Stimulated activated naive CD8-positive, alpha-beta T cell treated with anti-CD3 and anti-CD28 coated beads, Interleukin-15, amount 100 ng/mL, for 72 hours (primary cell): ENCODE measurements at regions not wholly inside any gene's neighbourhood (a gene's known extent, or its start where the extent isn't known, plus 50 kb on each side); places are given as distances from the start of the nearest gene placed in this dataset.

ENCODE experiments used
- ATAC-seq: fragments of 150-1000 bp; cut with Tn5 transposase; 2 replicates; pipeline ENCODE4 v1.10.0; 2021; ENCODE audit warnings: mild to moderate bottlenecking, moderate library complexity
- DNase-seq, 2 donors: peaks; one replicate each; pipeline ENCODE4 v3.0.0; 2021 to 2022
- H3K27ac Mint-ChIP-seq, 2 donors: one replicate each; pipeline ENCODE4 v1.8.0; 2022; ENCODE audit warnings: mild to moderate bottlenecking in 2 of 2, mixed read lengths in 2 of 2, moderate library complexity in 2 of 2
- H3K27me3 Mint-ChIP-seq: one replicate; pipeline ENCODE4 v1.8.0; 2022; ENCODE audit warnings: mixed read lengths
- H3K4me1 Mint-ChIP-seq: one replicate; pipeline ENCODE4 v1.8.0; 2022; ENCODE audit warnings: mild to moderate bottlenecking, mixed read lengths
- H3K4me3 Mint-ChIP-seq, 2 donors: one replicate each; pipeline ENCODE4 v1.8.0; 2022; ENCODE audit warnings: mild to moderate bottlenecking in 2 of 2, mixed read lengths in 2 of 2, moderate library complexity in 1 of 2
- H3K9me3 Mint-ChIP-seq, 2 donors: one replicate each; pipeline ENCODE4 v1.8.0; 2022; ENCODE audit warnings: mixed read lengths in 2 of 2

- H3K4me3 Mint-ChIP-seq, result no peak overlapping the region
- H3K4me1 Mint-ChIP-seq, result no peaks in the 10 kb centered on the region
- peaks cover 0 to 24% of the 10 kb centered on the region in 2 donors for H3K9me3 Mint-ChIP-seq
- H3K27me3 Mint-ChIP-seq, result peaks cover 14% of the 10 kb centered on the region
- DNase-seq (no peak), ATAC-seq (no peak)
- no peak overlapping the region for H3K27ac Mint-ChIP-seq
Measured at GRCh38 chr18:77996737-77997136, 747.1 kb downstream of the GALR1 start.

DNA sequence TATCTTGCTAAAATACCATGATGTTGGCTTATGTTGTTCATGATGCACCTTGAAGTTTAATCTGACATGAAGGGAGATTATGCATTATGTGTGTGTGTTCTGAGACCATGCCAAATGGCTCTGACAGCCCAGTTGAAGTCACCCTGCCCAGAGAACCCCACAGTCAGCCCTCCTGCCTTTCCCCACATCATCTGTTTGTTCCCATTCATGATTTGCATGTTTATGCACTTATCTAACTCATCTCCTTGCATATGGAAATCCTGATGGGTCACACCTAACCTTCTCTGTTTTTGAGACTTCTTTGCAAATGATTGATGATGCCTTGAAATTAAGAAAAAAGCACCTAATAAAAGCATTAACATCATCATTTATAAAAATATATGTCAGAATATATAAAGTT lies 752.2 kb downstream of the GALR1 start:
- Mint-ChIP-seq H3K4me1 (no peaks in the 10 kb centered on the region), H3K27ac (no peak overlapping the region), H3K27me3 (peaks cover 30% of the 10 kb centered on the region), H3K9me3 (peaks cover 0 to 10% of the 10 kb centered on the region in 2 donors), H3K4me3 (no peak overlapping the region)
- DNase-seq (no peak), ATAC-seq (no peak)

DNA sequence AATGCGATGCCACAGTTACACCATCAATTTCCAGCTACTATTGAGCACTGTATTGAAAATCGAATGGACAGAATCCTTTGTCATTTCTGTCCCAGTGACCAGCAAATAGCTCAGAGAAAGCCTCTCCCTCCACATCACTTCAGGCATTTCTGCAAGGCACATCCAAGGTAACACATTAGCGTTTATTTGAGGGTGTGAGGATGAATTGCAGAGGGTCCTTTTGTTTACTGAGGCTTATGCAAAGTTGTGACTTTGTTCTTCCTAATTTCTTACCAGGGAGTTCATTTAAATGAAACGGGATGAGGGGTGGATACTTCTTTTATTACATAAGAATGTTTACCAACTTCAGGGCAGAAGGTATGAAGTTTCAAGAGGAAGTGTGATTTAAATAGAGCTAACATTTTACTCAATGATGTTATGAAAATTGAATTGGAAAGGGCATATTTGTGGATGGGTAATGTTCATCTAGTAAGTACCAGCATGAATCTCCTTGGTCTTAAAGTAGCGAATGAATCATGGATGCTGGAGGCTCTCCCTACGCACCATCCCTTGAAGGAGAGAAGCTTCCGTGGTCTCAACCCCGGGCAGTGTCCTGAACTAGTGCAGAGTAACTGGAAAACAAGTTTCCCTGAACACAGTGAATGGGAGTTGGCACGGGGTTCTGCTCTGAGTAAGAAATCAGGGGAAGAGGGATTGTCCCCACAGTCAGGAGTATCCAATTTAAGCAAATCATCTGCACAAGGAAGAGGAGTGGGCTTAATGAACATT lies 756.5 kb downstream of the GALR1 start:
- H3K4me1 Mint-ChIP-seq, result no peaks in the 10 kb centered on the region
- no peak overlapping the region for H3K27ac Mint-ChIP-seq
- H3K4me3 Mint-ChIP-seq, result no peak overlapping the region
- DNase-seq (no peak), ATAC-seq (no peak)
- peaks cover 27% of the 10 kb centered on the region for H3K27me3 Mint-ChIP-seq
- peaks cover 9 to 21% of the 10 kb centered on the region in 2 donors for H3K9me3 Mint-ChIP-seq

DNA sequence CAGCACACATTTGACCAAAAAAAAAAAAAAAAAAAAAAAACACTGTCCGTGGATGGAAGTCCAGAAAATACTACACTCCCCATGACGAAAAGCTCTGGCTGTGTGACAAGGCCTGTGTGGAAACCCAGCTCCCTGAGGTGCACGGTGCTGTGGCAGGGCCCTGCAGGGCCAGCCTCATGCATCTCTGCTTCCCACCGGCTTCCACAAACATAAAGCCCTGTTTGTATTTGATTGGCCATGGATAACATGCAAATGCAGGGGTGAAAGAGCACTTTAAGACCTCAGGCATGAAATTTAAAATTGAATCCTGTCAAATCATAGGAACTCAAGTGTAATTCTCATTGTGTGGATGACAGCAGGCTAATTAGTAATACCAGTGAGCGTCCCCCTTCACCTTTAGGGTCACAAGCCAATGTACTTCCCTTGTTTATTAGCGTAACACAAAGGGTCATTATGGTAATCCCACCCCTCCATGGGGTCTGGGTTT lies 757.2 kb downstream of the GALR1 start:
- Mint-ChIP-seq H3K27me3 (peaks cover 27% of the 10 kb centered on the region), H3K27ac (no peak overlapping the region), H3K4me1 (no peaks in the 10 kb centered on the region), H3K4me3 (no peak overlapping the region), H3K9me3 (peaks cover 9 to 15% of the 10 kb centered on the region in 2 donors)
- no peak for DNase-seq
- ATAC-seq, result no peak

DNA sequence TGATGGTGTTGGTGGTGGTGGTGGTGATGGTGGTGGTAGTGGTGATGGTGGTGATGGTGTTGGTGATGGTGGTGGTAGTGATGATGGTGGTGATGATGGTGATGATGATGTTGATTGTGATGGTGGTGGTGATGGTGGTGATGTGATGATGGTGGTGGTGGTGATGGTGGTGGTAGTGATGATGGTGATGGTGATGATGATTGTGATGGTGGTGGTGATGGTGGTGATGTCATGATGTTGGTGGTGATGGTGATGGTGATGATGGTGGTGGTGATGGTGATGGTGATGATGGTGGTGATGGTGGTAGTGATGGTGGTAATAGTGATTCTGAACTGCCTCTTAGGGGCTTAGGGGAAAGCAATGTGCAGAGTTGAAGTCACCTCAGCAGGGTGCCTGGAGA lies 760.7 kb downstream of the GALR1 start:
- ATAC-seq, result no peak
- peaks cover 13 to 14% of the 10 kb centered on the region in 2 donors for H3K9me3 Mint-ChIP-seq
- no peaks in the 10 kb centered on the region for H3K4me1 Mint-ChIP-seq
- no peak overlapping the region for H3K27ac Mint-ChIP-seq
- H3K4me3 Mint-ChIP-seq, result no peak overlapping the region
- H3K27me3 Mint-ChIP-seq, result peaks cover 17% of the 10 kb centered on the region
- no peak for DNase-seq

GRCh38 chr18:78017869-78018268 lies 768.2 kb downstream of the GALR1 start:
- no peak overlapping the region for H3K4me3 Mint-ChIP-seq
- peaks cover 7% of the 10 kb centered on the region for H3K27me3 Mint-ChIP-seq

DNA sequence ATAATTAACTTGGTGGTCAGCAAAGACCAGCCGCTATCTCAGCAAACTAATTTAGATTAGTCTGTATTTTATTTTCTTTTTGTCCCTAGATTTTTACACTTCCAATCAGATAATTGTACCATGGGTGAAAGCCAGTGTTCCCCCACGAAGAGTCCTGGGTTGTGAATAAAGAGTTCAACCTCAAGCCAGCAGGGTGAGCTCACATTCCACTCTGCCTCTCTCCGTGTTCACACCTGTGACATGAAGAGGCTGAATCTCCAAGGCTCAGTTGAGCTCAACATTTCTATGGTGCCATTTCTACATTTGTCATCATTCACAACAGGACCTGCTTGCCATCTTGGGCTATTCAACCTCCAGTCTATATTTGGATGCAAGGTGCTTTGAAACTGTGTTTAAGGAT lies 771.5 kb downstream of the GALR1 start:
- H3K9me3 Mint-ChIP-seq, result no peaks in the 10 kb centered on the region
- DNase-seq, result no peak
- no peaks in the 10 kb centered on the region for H3K4me1 Mint-ChIP-seq
- no peak overlapping the region for H3K27ac Mint-ChIP-seq
- H3K4me3 Mint-ChIP-seq, result no peak overlapping the region
- peaks cover 7% of the 10 kb centered on the region for H3K27me3 Mint-ChIP-seq
- no peak for ATAC-seq

More at GRCh38 chr18:78017869-78018268, 768.2 kb downstream of the GALR1 start:
- H3K4me1 Mint-ChIP-seq, result no peaks in the 10 kb centered on the region
- DNase-seq (no peak), ATAC-seq (no peak)
- H3K27ac Mint-ChIP-seq, result no peak overlapping the region
- peaks cover 0 to 4% of the 10 kb centered on the region in 2 donors for H3K9me3 Mint-ChIP-seq

GRCh38 chr18:78031589-78031988 lies 781.9 kb downstream of the GALR1 start:
- Mint-ChIP-seq H3K27me3 (peaks cover 7% of the 10 kb centered on the region), H3K27ac (peak overlapping the region in 1 of 2 donors; percentile 58), H3K4me3 (no peak overlapping the region), H3K9me3 (peaks cover 0 to 12% of the 10 kb centered on the region in 2 donors), H3K4me1 (no peaks in the 10 kb centered on the region)
- DNase-seq (no peak), ATAC-seq (no peak)

DNA sequence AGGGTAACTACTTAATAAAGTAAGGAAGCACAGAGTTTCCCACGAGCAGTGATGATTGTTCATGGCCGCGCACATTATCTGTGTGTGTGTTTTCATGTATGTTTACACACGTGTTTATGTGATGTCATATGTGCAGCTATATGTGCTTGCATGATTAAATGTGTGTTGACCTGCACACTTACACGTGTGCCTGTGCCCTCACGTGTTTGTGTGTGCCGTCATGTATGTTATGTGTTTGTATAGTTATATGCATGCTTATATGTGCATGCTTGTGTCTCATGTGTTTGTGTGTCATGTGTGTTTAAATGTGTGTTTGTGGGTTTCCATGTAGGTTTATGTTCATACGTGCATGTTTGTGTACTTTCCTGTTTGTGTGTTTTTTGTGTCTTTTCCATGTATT lies 782.3 kb downstream of the GALR1 start:
- H3K27me3 Mint-ChIP-seq, result peaks cover 7% of the 10 kb centered on the region
- H3K9me3 Mint-ChIP-seq, result peaks cover 0 to 12% of the 10 kb centered on the region in 2 donors
- no peak overlapping the region for H3K4me3 Mint-ChIP-seq
- H3K27ac Mint-ChIP-seq, result peak overlapping the region in 1 of 2 donors; percentile 58
- ATAC-seq (no peak), DNase-seq (no peak)
- no peaks in the 10 kb centered on the region for H3K4me1 Mint-ChIP-seq

DNA sequence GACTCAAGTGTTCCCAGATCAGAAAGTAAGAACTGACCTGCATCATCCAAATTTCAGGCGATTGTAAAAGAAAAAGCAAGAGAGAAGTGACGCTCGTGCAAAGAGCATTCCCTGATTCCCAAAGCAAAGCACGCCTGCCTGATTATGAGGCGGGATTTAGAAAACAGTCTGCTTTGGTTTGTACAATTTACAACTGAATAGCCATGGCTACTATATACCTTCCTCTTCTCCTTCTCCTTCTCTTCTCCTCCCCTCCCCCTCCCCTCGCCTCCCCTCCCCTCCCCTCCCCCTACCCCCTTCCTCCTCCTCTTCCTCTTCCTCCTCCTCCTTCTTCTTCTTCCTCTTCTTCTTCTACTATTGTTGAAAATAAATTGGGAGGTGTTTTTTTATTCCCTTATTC lies 782.9 kb downstream of the GALR1 start:
- Mint-ChIP-seq H3K9me3 (peaks cover 0 to 12% of the 10 kb centered on the region in 2 donors), H3K27me3 (peaks cover 12% of the 10 kb centered on the region), H3K4me1 (no peaks in the 10 kb centered on the region), H3K27ac (no peak overlapping the region), H3K4me3 (no peak overlapping the region)
- no peak for DNase-seq
- no peak for ATAC-seq

DNA sequence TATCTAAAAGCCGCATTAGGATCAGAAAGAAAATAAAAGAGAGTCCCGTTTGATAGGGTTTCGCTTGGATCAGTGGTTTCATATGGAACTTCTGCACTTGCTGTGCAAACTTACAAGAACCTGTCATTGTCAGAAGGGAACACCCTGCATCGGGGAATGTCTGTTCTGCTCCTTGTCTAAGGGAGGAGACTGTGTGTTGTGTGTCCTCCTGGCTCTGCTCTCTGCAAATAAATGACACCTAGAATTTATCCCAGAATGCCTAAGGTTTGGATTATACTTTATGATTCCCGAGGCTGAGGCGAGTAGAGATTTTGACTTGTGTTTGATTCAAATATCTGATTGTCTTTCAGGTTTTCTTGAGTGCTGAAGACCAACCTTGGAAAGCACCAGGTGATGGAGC lies 785.1 kb downstream of the GALR1 start:
- H3K9me3 Mint-ChIP-seq, result peaks cover 0 to 14% of the 10 kb centered on the region in 2 donors
- DNase-seq, result no peak
- H3K27ac Mint-ChIP-seq, result no peak overlapping the region
- H3K4me3 Mint-ChIP-seq, result no peak overlapping the region
- H3K27me3 Mint-ChIP-seq, result peaks cover 14% of the 10 kb centered on the region
- H3K4me1 Mint-ChIP-seq, result no peaks in the 10 kb centered on the region
- no peak for ATAC-seq

DNA sequence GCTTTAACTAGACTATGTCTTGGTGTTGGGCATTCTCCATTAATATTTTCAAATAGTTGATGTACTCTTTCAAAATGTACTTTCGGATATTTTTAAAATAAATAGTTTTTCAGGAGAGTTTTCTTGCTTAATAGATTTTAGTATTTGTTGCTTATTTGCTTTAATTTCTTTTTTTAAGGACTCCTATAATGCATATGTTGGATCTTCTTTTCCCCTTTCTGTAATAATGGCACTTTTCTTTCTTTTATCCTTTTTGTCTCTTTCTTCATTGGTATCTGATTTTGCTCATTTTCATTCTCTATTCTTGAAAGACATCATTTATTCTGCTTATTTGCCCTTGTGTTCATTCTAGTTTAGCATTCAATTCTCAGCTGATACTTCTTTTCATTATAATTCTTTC lies 791.6 kb downstream of the GALR1 start:
- H3K4me1 Mint-ChIP-seq, result no peaks in the 10 kb centered on the region
- H3K27me3 Mint-ChIP-seq, result peaks cover 7% of the 10 kb centered on the region
- no peak for ATAC-seq

DNA sequence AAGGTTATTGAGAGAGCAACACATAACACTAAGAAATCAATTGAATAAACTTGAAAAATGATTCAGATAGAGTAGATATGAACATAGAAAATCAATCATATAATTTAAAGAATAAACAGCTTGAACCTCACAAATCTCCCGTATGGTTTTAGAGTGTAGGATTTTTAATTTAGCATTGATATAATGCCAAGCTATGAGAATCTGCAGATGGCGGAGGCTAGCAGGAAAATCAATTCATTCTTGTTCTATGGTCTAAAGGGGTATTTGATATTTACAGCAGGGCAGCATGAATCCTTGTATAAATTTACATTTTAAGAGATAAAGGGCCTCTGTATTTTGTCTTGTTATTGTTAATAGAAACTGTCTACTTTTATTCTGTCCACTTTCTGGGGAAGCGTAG lies 797.0 kb downstream of the GALR1 start:
- DNase-seq (no peak), ATAC-seq (no peak)
- Mint-ChIP-seq H3K27me3 (no peaks in the 10 kb centered on the region), H3K4me1 (no peaks in the 10 kb centered on the region), H3K9me3 (peaks cover 7 to 13% of the 10 kb centered on the region in 2 donors), H3K4me3 (no peak overlapping the region), H3K27ac (no peak overlapping the region)

More for the DNA sequence above, 791.6 kb downstream of the GALR1 start:
- no peak overlapping the region for H3K27ac Mint-ChIP-seq
- no peak for DNase-seq
- H3K4me3 Mint-ChIP-seq, result no peak overlapping the region
- H3K9me3 Mint-ChIP-seq, result peaks cover 17 to 34% of the 10 kb centered on the region in 2 donors

GRCh38 chr18:78049281-78049680 lies 799.6 kb downstream of the GALR1 start:
- Mint-ChIP-seq H3K9me3 (no peaks in the 10 kb centered on the region), H3K27me3 (no peaks in the 10 kb centered on the region), H3K4me3 (no peak overlapping the region), H3K4me1 (no peaks in the 10 kb centered on the region), H3K27ac (no peak overlapping the region)
- ATAC-seq (no peak), DNase-seq (no peak)

GRCh38 chr18:78054801-78055200 lies 805.2 kb downstream of the GALR1 start:
- Mint-ChIP-seq H3K27ac (peak overlapping the region in 1 of 2 donors; percentile 24), H3K4me1 (no peaks in the 10 kb centered on the region), H3K9me3 (no peaks in the 10 kb centered on the region), H3K4me3 (no peak overlapping the region), H3K27me3 (no peaks in the 10 kb centered on the region)
- DNase-seq (no peak), ATAC-seq (no peak)

- peaks cover 5% of the 10 kb centered on the region for H3K27me3 Mint-ChIP-seq
- no peak for DNase-seq
- no peak overlapping the region for H3K4me3 Mint-ChIP-seq
- H3K4me1 Mint-ChIP-seq, result no peaks in the 10 kb centered on the region
- no peak overlapping the region for H3K27ac Mint-ChIP-seq
- no peak for ATAC-seq
- H3K9me3 Mint-ChIP-seq, result no peaks in the 10 kb centered on the region
Measured at GRCh38 chr18:78056011-78056410, 806.4 kb downstream of the GALR1 start.
